ENCODE measurements at regions not wholly inside any gene's neighbourhood (a gene's known extent, or its start where the extent isn't known, plus 50 kb on each side); places are given as distances from the start of the nearest gene placed in this dataset.

DNA sequence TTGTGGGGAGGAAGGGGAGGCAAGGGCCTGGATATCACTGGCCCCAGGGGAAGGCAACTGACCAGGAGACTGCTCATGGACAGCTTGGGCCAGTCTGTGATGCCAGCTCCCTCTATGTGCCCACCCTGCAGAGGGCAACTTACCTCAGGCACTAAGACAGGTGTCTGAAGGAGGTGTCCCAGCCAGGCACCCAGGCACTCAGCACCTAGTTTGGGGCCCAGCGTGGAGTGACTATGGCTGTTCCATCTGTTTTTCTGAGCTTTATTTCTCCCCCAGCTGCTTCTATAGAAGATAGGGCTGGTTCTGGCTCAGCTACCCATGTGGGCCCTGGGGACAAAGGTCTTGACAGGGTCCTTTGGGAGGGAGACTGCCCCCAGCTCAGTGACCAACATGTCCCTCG lies 150.6 kb upstream of the PCBD1 start:
- H3K36me3 Mint-ChIP-seq (ENCODE audit: low read depth): no peaks in the 10 kb centered on the region
- H3K4me3 Mint-ChIP-seq: no peak overlapping the region
- no peaks in the 10 kb centered on the region for H3K9me3 Mint-ChIP-seq
- no peak for DNase-seq
- H3K27ac Mint-ChIP-seq: no peak overlapping the region
- TF ChIP-seq, protein P1, sequence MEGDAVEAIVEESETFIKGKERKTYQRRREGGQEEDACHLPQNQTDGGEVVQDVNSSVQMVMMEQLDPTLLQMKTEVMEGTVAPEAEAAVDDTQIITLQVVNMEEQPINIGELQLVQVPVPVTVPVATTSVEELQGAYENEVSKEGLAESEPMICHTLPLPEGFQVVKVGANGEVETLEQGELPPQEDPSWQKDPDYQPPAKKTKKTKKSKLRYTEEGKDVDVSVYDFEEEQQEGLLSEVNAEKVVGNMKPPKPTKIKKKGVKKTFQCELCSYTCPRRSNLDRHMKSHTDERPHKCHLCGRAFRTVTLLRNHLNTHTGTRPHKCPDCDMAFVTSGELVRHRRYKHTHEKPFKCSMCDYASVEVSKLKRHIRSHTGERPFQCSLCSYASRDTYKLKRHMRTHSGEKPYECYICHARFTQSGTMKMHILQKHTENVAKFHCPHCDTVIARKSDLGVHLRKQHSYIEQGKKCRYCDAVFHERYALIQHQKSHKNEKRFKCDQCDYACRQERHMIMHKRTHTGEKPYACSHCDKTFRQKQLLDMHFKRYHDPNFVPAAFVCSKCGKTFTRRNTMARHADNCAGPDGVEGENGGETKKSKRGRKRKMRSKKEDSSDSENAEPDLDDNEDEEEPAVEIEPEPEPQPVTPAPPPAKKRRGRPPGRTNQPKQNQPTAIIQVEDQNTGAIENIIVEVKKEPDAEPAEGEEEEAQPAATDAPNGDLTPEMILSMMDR (IDR thresholded peaks at IDR 0.05): no peak
- H3K27me3 Mint-ChIP-seq (ENCODE audit: insufficient read depth): peaks cover 33% of the 10 kb centered on the region
- H3K4me1 Mint-ChIP-seq (ENCODE audit: low read depth): no peaks in the 10 kb centered on the region

DNA sequence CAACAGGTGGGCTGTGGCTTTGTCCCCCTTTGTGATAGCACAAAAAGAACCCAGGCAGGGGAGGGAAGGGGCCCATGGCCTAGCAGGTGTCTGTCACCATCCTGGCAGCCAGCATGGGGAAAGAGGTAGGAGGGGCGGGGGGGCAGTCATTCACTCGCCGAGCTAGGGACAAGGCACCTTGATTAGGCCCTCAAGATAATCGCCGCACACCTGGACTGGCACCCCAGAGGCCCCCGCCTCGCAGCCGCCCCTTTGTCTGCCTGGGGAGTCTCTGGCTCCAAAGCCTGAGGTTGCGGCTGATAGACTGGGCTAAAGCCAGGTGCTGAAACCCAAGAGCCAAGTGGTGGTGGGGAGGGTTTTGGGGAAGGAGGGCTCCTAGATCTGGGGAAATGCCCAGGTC lies 151.2 kb upstream of the PCBD1 start:
- Mint-ChIP-seq H3K4me1 (ENCODE audit: low read depth) (no peaks in the 10 kb centered on the region), H3K27ac (no peak overlapping the region), H3K27me3 (ENCODE audit: insufficient read depth) (peaks cover 33% of the 10 kb centered on the region), H3K4me3 (no peak overlapping the region), H3K9me3 (no peaks in the 10 kb centered on the region), H3K36me3 (ENCODE audit: low read depth) (no peaks in the 10 kb centered on the region)
- TF ChIP-seq, protein P1 (IDR thresholded peaks at IDR 0.05): no peak
- no peak for DNase-seq

DNA sequence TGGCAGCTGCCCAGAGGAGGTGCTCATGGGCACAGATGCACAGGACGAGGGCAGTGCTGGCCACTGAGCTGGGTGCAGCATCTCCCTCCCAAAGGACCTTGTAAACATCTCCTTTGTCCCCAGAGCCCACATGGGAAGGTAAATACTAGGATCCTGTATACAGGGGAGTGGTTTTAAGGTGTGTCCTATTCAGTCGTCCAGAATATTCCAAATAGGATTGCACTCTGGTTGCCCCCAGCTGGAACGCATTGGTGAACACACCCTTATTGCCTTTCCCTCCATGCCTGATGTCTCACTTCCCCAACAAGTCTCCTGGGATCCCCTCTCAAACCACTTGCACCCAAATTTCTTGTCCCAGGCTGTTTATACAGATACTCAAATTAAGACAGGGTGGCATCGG lies 152.0 kb upstream of the PCBD1 start:
- Mint-ChIP-seq H3K4me1 (ENCODE audit: low read depth) (no peaks in the 10 kb centered on the region), H3K9me3 (no peaks in the 10 kb centered on the region), H3K27me3 (ENCODE audit: insufficient read depth) (peaks cover 41% of the 10 kb centered on the region), H3K36me3 (ENCODE audit: low read depth) (no peaks in the 10 kb centered on the region), H3K27ac (no peak overlapping the region), H3K4me3 (no peak overlapping the region)
- DNase-seq: no peak
- TF ChIP-seq, protein P1 (IDR thresholded peaks at IDR 0.05): no peak

DNA sequence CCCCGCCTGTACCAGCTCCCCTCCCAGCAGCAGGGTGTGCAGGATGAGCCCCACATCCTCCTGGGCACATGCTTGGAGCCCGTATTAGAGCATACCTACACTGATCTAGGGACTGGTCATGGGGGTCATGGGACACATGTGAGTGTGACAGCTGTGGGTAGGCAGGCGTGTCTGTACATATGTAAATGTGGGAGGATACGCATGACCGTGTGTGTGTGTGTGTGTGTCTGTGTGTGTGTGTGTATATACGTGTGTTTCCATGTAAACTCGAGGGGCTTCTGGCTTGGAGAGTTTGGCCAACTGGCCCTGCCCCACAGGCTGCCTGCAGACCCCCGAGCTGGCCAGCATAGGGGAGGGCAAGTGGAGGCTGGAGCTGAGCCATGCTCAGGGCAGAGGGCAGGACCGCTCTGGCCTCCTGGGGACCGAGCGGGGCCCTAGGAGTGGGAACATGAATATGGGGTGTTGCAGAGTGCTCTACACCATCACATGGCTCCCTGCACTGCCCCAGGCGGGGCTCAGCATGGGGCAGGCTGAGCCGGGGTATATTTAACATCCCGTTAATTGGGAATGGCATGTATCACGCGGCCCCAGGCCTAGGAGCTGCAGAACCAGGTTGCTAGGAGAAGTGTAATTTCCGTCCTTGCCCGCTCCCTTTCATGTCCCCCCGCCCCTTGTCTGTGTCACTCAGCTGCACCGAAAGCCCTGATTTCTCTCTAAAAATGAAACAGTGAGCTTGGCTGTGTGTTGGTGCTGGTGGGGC lies 152.7 kb upstream of the PCBD1 start:
- peaks cover 42% of the 10 kb centered on the region for H3K27me3 Mint-ChIP-seq (ENCODE audit: insufficient read depth)
- H3K9me3 Mint-ChIP-seq: no peaks in the 10 kb centered on the region
- no peak overlapping the region for H3K27ac Mint-ChIP-seq
- H3K36me3 Mint-ChIP-seq (ENCODE audit: low read depth): no peaks in the 10 kb centered on the region
- H3K4me3 Mint-ChIP-seq: no peak overlapping the region
- no peaks in the 10 kb centered on the region for H3K4me1 Mint-ChIP-seq (ENCODE audit: low read depth)
- TF ChIP-seq, protein P1 (IDR thresholded peaks at IDR 0.05): no peak
- no peak for DNase-seq

DNA sequence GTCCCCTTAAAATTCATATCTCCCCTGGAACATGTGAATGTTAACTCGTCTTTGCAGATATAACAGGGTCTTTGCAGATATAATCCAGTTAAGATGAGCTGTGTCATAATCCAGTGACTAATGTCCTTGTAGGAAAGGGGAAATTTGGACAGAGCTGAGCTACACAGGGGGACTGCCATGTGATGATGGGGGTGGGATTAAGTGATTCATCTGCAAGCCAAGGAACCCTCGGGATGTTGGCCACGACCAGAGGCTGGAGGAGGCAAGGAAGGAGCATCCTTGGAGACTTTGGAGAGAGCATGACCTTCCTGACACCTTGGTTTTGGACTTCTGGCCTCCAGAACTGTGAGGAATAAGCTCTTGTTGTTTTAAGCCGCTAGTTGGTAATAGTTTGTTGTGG lies 153.9 kb upstream of the PCBD1 start:
- DNase-seq: no peak
- Mint-ChIP-seq H3K36me3 (ENCODE audit: low read depth) (no peaks in the 10 kb centered on the region), H3K4me3 (no peak overlapping the region), H3K27ac (no peak overlapping the region), H3K9me3 (no peaks in the 10 kb centered on the region), H3K27me3 (ENCODE audit: insufficient read depth) (peaks cover 46% of the 10 kb centered on the region), H3K4me1 (ENCODE audit: low read depth) (no peaks in the 10 kb centered on the region)
- TF ChIP-seq, protein P1 (IDR thresholded peaks at IDR 0.05): no peak

Data from HFFc6 (cell line).